HG03442 (cell line): ENCODE measurements at regions not wholly inside any gene's neighbourhood (a gene's known extent, or its start where the extent isn't known, plus 50 kb on each side); places are given as distances from the start of the nearest gene placed in this dataset.

Experiments
- ATAC-seq: cut with Tn5 transposase; IDR thresholded peaks from one replicate; pipeline ENCODE4 v1.9.1; 2021; ENCODE audit warnings: mild to moderate bottlenecking, moderate library complexity; ENCODE audit not compliant: unreplicated experiment

GRCh38 chr14:101022916-101023435, 119.5 kb upstream of the RTL1 start:
- ATAC-seq, result no peak

GRCh38 chr14:101024686-101025085, 121.2 kb upstream of the RTL1 start:
- no peak for ATAC-seq

- no peak for ATAC-seq
Observed at GRCh38 chr14:101025131-101025530, 121.6 kb upstream of the RTL1 start.

GRCh38 chr14:101025696-101026095, 122.2 kb upstream of the RTL1 start:
- ATAC-seq, result no peak

GRCh38 chr14:101026341-101026740, 122.8 kb upstream of the RTL1 start:
- no peak for ATAC-seq

GRCh38 chr14:101027291-101027690, 123.8 kb upstream of the RTL1 start:
- no peak for ATAC-seq

- ATAC-seq, result no peak
Observed at GRCh38 chr14:101027966-101028365, 124.4 kb upstream of the RTL1 start.

- ATAC-seq, result no peak
Observed at GRCh38 chr14:101028971-101029667, 125.6 kb upstream of the RTL1 start.

GRCh38 chr14:101029668-101030290, 126.3 kb upstream of the RTL1 start:
- no peak for ATAC-seq

GRCh38 chr14:101030586-101030985, 127.1 kb upstream of the RTL1 start:
- no peak for ATAC-seq

- ATAC-seq, result no peak
Observed at GRCh38 chr14:101031186-101031585, 127.7 kb upstream of the RTL1 start.

- no peak for ATAC-seq
Observed at GRCh38 chr14:101031721-101032120, 128.2 kb upstream of the RTL1 start.

- no peak for ATAC-seq
Observed at GRCh38 chr14:101032433-101032832, 128.9 kb upstream of the RTL1 start.

- no peak for ATAC-seq
Observed at GRCh38 chr14:101033006-101033405, 129.5 kb upstream of the RTL1 start.

GRCh38 chr14:101033446-101034165, 130.1 kb upstream of the RTL1 start:
- ATAC-seq, result no peak

GRCh38 chr14:101034986-101035385, 131.5 kb upstream of the RTL1 start:
- ATAC-seq, result no peak

GRCh38 chr14:101035466-101036225, 132.1 kb upstream of the RTL1 start:
- no peak for ATAC-seq

GRCh38 chr14:101037021-101037817, 133.7 kb upstream of the RTL1 start:
- no peak for ATAC-seq

GRCh38 chr14:101039031-101039754, 135.7 kb upstream of the RTL1 start:
- no peak for ATAC-seq

- ATAC-seq, result no peak
Observed at GRCh38 chr14:101039755-101040138, 136.2 kb upstream of the RTL1 start.
